22Rv1 (cell line): ENCODE measurements at regions not wholly inside any gene's neighbourhood (a gene's known extent, or its start where the extent isn't known, plus 50 kb on each side); places are given as distances from the start of the nearest gene placed in this dataset.

Source experiments
- ZFX ChIP-seq: fragments of 450-650 bp; IDR thresholded peaks from 2 replicates; pipeline ENCODE4 v1.6.1; 2017; ENCODE audit warnings: antibody characterized with exemption, borderline replicate concordance
- TF ChIP-seq, protein P1 (sequence below): fragments of 450-650 bp; IDR thresholded peaks from 2 replicates; pipeline ENCODE4 v1.5.1; 2017; ENCODE audit warnings: mild to moderate bottlenecking

DNA sequence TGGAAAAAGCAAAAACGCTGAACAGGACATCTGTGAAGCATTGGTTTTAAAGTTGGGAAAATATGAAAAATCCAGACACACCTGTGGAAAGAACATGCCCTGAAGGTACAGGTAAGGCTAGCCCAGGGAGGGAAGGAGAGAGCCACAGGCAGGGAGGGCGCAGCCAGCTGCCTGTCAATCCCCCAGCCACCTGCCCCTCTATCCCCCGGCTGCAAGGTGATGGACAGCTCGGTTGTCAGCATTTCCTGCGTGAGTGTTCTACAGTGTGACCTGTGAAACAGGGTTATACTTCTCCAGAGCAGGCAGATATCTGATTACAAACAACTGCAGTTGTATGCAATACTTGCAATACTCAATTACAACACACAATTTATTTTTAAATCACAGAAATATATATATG, 358.1 kb downstream of the SMOC2 start:
- TF ChIP-seq, protein P1, sequence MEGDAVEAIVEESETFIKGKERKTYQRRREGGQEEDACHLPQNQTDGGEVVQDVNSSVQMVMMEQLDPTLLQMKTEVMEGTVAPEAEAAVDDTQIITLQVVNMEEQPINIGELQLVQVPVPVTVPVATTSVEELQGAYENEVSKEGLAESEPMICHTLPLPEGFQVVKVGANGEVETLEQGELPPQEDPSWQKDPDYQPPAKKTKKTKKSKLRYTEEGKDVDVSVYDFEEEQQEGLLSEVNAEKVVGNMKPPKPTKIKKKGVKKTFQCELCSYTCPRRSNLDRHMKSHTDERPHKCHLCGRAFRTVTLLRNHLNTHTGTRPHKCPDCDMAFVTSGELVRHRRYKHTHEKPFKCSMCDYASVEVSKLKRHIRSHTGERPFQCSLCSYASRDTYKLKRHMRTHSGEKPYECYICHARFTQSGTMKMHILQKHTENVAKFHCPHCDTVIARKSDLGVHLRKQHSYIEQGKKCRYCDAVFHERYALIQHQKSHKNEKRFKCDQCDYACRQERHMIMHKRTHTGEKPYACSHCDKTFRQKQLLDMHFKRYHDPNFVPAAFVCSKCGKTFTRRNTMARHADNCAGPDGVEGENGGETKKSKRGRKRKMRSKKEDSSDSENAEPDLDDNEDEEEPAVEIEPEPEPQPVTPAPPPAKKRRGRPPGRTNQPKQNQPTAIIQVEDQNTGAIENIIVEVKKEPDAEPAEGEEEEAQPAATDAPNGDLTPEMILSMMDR, result no peak
- no peak for TF ChIP-seq ZFX
